H1 (cell line): ENCODE measurements at regions not wholly inside any gene's neighbourhood (a gene's known extent, or its start where the extent isn't known, plus 50 kb on each side); places are given as distances from the start of the nearest gene placed in this dataset.

Experiments used
- SRF ChIP-seq: IDR thresholded peaks from 2 replicates; pipeline ENCODE4 v1.6.1; 2011; ENCODE audit warnings: mild to moderate bottlenecking, low read depth, low read length, moderate library complexity
- TF ChIP-seq, protein P1 (sequence below): fragments of 300-600 bp; sonication (generic); IDR thresholded peaks from 2 replicates; pipeline ENCODE4 v1.7.1; 2012; ENCODE audit warnings: low read length, moderate library complexity, mild to moderate bottlenecking, inconsistent platforms; ENCODE audit not compliant: insufficient replicate concordance

- TF ChIP-seq, protein P1, sequence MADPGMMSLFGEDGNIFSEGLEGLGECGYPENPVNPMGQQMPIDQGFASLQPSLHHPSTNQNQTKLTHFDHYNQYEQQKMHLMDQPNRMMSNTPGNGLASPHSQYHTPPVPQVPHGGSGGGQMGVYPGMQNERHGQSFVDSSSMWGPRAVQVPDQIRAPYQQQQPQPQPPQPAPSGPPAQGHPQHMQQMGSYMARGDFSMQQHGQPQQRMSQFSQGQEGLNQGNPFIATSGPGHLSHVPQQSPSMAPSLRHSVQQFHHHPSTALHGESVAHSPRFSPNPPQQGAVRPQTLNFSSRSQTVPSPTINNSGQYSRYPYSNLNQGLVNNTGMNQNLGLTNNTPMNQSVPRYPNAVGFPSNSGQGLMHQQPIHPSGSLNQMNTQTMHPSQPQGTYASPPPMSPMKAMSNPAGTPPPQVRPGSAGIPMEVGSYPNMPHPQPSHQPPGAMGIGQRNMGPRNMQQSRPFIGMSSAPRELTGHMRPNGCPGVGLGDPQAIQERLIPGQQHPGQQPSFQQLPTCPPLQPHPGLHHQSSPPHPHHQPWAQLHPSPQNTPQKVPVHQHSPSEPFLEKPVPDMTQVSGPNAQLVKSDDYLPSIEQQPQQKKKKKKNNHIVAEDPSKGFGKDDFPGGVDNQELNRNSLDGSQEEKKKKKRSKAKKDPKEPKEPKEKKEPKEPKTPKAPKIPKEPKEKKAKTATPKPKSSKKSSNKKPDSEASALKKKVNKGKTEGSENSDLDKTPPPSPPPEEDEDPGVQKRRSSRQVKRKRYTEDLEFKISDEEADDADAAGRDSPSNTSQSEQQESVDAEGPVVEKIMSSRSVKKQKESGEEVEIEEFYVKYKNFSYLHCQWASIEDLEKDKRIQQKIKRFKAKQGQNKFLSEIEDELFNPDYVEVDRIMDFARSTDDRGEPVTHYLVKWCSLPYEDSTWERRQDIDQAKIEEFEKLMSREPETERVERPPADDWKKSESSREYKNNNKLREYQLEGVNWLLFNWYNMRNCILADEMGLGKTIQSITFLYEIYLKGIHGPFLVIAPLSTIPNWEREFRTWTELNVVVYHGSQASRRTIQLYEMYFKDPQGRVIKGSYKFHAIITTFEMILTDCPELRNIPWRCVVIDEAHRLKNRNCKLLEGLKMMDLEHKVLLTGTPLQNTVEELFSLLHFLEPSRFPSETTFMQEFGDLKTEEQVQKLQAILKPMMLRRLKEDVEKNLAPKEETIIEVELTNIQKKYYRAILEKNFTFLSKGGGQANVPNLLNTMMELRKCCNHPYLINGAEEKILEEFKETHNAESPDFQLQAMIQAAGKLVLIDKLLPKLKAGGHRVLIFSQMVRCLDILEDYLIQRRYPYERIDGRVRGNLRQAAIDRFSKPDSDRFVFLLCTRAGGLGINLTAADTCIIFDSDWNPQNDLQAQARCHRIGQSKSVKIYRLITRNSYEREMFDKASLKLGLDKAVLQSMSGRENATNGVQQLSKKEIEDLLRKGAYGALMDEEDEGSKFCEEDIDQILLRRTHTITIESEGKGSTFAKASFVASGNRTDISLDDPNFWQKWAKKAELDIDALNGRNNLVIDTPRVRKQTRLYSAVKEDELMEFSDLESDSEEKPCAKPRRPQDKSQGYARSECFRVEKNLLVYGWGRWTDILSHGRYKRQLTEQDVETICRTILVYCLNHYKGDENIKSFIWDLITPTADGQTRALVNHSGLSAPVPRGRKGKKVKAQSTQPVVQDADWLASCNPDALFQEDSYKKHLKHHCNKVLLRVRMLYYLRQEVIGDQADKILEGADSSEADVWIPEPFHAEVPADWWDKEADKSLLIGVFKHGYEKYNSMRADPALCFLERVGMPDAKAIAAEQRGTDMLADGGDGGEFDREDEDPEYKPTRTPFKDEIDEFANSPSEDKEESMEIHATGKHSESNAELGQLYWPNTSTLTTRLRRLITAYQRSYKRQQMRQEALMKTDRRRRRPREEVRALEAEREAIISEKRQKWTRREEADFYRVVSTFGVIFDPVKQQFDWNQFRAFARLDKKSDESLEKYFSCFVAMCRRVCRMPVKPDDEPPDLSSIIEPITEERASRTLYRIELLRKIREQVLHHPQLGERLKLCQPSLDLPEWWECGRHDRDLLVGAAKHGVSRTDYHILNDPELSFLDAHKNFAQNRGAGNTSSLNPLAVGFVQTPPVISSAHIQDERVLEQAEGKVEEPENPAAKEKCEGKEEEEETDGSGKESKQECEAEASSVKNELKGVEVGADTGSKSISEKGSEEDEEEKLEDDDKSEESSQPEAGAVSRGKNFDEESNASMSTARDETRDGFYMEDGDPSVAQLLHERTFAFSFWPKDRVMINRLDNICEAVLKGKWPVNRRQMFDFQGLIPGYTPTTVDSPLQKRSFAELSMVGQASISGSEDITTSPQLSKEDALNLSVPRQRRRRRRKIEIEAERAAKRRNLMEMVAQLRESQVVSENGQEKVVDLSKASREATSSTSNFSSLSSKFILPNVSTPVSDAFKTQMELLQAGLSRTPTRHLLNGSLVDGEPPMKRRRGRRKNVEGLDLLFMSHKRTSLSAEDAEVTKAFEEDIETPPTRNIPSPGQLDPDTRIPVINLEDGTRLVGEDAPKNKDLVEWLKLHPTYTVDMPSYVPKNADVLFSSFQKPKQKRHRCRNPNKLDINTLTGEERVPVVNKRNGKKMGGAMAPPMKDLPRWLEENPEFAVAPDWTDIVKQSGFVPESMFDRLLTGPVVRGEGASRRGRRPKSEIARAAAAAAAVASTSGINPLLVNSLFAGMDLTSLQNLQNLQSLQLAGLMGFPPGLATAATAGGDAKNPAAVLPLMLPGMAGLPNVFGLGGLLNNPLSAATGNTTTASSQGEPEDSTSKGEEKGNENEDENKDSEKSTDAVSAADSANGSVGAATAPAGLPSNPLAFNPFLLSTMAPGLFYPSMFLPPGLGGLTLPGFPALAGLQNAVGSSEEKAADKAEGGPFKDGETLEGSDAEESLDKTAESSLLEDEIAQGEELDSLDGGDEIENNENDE: no peak
- no peak for TF ChIP-seq SRF
These were observed 77.2 kb upstream of the NEIL3 start (continued) for GRCh38 chr4:177232473-177232872.
